ENCODE measurements at regions not wholly inside any gene's neighbourhood (a gene's known extent, or its start where the extent isn't known, plus 50 kb on each side); places are given as distances from the start of the nearest gene placed in this dataset.

DNA sequence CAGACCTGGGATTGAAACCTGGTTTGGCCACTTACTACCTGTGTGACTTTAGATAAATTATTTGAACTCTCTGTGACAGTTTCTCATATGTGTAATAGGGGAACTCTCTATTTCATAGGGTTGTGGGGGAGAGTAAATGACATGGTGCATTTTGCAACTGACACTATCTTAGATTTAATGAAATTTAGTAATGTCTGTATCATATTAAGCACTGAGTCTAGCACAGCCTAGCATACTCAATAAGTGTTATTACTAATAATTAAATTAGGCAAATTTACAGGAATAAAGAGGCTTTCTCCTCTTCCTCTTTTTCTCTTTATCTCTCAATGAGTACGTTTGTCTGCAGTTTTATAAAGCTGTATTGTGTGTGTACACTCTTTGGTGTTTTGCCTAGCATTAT is 80.2 kb upstream of the MACF1 start:
- TF ChIP-seq POLR2A (IDR thresholded peaks at IDR 0.05): no peak
- TF ChIP-seq, protein P1, sequence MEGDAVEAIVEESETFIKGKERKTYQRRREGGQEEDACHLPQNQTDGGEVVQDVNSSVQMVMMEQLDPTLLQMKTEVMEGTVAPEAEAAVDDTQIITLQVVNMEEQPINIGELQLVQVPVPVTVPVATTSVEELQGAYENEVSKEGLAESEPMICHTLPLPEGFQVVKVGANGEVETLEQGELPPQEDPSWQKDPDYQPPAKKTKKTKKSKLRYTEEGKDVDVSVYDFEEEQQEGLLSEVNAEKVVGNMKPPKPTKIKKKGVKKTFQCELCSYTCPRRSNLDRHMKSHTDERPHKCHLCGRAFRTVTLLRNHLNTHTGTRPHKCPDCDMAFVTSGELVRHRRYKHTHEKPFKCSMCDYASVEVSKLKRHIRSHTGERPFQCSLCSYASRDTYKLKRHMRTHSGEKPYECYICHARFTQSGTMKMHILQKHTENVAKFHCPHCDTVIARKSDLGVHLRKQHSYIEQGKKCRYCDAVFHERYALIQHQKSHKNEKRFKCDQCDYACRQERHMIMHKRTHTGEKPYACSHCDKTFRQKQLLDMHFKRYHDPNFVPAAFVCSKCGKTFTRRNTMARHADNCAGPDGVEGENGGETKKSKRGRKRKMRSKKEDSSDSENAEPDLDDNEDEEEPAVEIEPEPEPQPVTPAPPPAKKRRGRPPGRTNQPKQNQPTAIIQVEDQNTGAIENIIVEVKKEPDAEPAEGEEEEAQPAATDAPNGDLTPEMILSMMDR (IDR thresholded peaks at IDR 0.05): no peak
- no peak for TF ChIP-seq POLR2AphosphoS5 (IDR thresholded peaks at IDR 0.05)
- no peak for TF ChIP-seq EP300 (IDR thresholded peaks at IDR 0.05)
